ENCODE measurements at regions not wholly inside any gene's neighbourhood (a gene's known extent, or its start where the extent isn't known, plus 50 kb on each side); places are given as distances from the start of the nearest gene placed in this dataset.

DNA sequence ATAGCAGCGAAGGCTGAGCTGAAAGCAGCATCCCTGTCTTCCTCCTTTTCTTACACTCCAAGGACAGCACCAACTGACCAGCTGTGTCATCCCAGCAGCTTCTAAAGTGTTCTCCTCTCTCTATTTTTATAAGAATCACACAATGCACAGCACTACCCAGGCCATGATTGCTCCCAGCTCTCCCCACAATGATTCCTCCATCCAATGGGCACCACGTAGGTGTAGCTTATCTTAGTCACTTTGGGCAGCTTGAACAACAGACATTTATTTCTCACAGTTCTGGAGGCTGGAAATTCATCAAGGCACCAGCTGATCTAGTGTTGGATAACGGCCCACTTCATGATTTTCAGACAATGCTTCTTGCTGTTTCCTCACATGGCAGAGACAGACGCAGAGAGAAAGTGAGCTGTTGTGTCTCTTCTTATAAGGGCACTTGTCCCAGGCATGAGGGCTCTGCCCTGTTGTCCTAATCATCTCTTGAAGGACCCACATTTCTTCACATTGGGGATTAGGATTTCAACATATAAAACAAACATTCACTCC is 92.0 kb upstream of the CDC14C start:
- no peak for DNase-seq

DNA sequence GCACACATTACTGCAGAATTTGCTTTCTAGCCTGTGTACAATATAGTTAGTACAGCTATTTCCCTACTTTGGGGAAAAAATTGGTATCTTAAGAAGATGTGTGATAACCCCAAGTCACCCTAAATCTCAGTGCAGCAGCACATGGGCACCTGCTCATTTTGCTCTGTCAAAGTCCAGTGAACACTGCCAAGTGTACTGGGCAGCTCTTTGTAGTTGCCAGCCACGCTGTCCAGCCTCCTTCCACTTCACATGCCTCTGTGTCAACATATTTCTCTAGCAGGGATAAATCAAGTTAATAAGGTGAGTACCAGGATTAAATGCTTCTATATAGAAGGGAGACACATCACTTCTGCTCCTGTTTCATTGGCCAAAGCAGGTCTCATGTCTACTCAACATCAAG is 87.1 kb upstream of the CDC14C start:
- DNase-seq = no peak

DNA sequence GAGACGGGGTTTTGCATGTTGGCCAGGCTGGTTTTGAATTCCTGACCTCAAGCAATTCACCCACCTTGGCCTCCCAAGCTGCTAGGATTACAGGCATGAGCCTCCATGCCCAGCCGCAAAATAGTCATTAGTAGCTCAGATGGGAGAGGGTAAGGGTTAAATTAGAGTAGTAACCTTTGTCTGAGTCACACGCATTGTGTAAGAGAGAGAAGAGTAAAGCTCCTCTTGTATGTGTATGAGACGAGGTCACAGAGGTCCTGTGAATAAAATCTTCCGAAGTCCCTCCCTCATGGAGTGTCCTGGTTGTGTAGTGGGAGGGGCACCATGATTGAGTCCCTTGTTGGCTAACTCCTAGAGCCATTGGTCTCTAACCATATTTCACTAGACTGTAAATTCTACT is 85.2 kb upstream of the CDC14C start:
- no peak for DNase-seq

DNA sequence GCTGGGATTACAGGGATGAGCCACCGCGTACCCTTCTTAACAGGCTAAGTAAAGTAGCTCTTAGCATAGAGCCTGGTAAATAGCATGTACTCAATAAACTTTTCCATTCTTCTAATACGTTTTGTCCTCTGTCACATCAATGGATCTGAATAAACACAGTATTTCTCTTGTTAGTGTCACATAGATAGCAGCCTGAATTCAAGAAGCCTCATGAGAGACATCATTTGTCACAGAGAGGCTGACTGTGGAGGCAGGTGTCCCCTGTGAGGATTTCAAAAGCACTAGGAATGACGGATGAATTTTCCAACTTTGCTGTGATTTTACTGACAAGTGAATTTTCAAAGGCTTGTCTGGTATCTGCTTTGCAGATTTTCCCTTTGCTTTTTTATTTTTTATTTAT is 82.6 kb upstream of the CDC14C start:
- DNase-seq = no peak

DNA sequence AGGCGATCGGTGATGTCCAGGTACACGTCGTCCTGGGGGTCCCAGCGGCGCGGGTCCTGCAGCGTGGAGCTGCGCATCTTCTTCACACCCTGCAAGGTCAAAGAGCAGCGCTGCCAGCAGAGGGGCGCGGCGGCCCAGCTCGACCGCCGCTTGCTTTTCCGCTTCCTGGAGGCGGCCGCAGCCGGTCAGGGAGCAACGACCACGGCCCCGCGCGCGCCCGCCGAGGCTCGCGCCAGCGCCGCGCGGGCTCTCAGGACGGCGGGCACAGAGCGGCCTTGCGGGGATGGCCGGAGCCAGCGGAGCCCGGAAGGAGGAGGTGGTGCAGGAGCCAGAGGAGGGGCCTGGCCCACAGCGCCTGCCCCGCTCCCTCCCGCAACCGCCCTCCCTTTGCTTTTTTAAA is 76.4 kb upstream of the CDC14C start:
- DNase-seq = no peak

DNA sequence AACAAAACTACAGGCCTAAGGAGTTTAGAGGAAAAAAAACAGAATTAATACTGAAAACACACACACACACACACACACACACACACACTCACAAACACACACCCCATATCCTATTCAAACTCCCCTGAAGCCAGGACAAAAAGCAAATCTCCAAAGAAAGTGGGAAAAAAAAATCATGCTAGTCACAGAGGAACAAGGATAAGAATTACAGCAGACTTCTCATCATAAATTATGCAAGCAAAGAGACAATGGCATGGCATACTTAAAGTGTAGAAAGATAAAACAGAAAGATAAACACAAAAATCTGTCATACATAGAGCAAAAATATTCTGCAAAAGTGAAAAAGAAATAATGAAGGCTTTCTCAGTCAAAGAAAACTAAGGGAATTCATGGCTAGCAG is 63.9 kb upstream of the CDC14C start:
- peak in 1 of 2 experiments; percentile 10 for DNase-seq

DNA sequence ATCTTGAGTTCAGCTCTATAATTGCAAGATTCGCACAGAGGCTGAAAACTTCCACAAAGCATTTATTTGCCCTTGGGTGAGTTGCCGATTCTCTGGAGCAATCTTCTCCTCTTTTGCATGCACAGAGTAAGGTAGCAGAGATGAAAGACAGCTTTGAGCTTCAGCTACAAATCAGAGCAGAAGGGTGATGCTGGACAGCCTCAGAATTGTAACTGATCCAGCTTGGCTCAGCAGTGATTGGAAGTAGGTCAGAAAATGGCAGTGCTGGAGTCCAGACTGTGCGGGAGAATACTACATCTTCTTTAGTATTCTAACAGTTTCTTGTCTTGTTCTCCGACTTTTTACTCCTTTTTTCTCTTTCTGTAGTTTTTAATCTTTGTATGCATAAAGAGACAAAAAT is 55.4 kb upstream of the CDC14C start:
- DNase-seq = no peak

DNA sequence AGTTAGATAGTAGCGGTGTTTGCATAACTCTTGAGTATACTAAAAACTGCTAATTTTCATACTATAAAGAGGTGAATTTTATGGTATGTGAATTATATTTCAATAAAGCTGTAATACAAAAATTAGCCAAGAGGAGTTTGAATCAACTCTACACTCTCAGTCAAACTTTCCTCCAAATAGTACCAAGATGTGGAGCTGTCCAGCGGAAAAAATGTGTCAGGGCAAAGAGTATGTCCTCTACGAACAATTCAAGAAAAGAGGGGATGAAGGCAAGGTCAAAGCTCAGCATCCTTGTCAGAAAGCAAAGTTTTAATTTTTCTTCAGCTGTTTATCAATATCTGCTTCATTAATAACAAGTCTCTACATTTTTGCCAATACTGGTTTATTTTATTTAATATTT is 51.8 kb upstream of the CDC14C start:
- DNase-seq = no peak

All from Kasumi-1 (cell line).